Body of pancreas (tissue), 4 donors: ENCODE measurements at regions not wholly inside any gene's neighbourhood (a gene's known extent, or its start where the extent isn't known, plus 50 kb on each side); places are given as distances from the start of the nearest gene placed in this dataset.

Experiments
- ATAC-seq: fragments of 150-250 bp; one replicate; pipeline ENCODE4 v1.9.1; 2016
- DNase-seq, 4 donors: peaks; one replicate each; pipeline ENCODE4 v3.0.0-alpha.2; 2019
- H3K27ac ChIP-seq, 4 donors: fragments of 200-600 bp; sonication (generic); 1 replicate in 3 of 4; 2 replicates in 1 of 4; pipeline versions ENCODE4 v1.5.1 to v1.6.1; 2016 to 2019; ENCODE audit warnings: mild to moderate bottlenecking in 1 of 4, mixed read lengths in 1 of 4, moderate library complexity in 1 of 4
- H3K27me3 ChIP-seq, 2 donors: fragments of 200-600 bp; sonication (generic); one replicate each; pipeline ENCODE4 v1.6.0; 2016; ENCODE audit warnings: mild to moderate bottlenecking in 1 of 2
- H3K36me3 ChIP-seq, 2 donors: fragments of 200-600 bp; sonication (generic); replicated peaks in 1 of 2; 2 replicates each; pipeline ENCODE4 v1.5.1; 2016; ENCODE audit warnings: low read depth in 2 of 2; ENCODE audit not compliant: insufficient read depth in 1 of 2
- H3K4me1 ChIP-seq: fragments of 200-600 bp; sonication (generic); one replicate; pipeline ENCODE4 v1.6.0; 2016
- H3K4me3 ChIP-seq, 2 donors: fragments of 200-600 bp; sonication (generic); 1 replicate in 1 of 2; 2 replicates in 1 of 2; pipeline ENCODE4 v1.5.1; 2016 to 2019
- H3K9me3 ChIP-seq, 3 donors: fragments of 200-600 bp; sonication (generic); 1 replicate in 2 of 3; 2 replicates in 1 of 3; pipeline ENCODE4 v1.5.1; 2016
- POLR2A ChIP-seq, 3 donors: fragments of 450-650 bp; IDR thresholded peaks; one replicate each; pipeline ENCODE4 v1.6.1; 2016; ENCODE audit warnings: antibody characterized with exemption in 3 of 3, mild to moderate bottlenecking in 2 of 3
- WGBS, 2 donors: methylation state at CpG; one replicate each; pipeline ENCODE4 v1.1.5; 2017; 5-methylcytosine and 5-hydroxymethylcytosine counted together
- intact Hi-C: fragments of 100-400 bp; cut with DNase I; formaldehyde crosslinking; loops from one replicate; pipeline ENCODE4 v1.15.1; 2023
- TF ChIP-seq, protein P1 (sequence below), 7 experiments: fragments of 450-650 bp in 4 of 7; fragments of 200-600 bp in 3 of 7; sonication (generic) in 3 of 7; IDR thresholded peaks; one replicate each; pipeline ENCODE4 v1.5.1; 2016 to 2019; ENCODE audit warnings: antibody characterized with exemption in 7 of 7

DNA sequence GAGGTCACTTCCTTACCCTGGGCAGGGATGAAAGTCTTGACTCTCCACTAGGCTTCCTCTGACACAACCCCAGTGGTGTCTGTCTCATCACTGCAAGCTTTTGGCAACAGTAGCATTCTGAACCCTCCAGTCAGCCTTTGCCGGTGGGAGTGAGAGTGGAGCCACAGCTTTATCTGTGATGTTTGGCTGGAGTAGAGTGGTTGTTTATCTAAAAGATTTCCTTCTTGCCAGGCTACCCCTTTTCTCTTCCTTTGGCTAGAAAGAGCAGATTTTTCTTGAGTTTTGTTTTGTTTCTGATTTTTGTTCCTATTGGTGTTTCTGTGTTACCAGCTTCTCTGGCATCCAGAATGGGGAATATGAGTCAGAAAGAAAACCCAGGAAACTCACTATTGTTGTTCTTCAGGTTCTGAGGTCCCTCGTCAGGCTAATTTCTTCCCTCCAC is 98.9 kb upstream of the KIF5B start:
- no peak overlapping the region for H3K27ac ChIP-seq

DNA sequence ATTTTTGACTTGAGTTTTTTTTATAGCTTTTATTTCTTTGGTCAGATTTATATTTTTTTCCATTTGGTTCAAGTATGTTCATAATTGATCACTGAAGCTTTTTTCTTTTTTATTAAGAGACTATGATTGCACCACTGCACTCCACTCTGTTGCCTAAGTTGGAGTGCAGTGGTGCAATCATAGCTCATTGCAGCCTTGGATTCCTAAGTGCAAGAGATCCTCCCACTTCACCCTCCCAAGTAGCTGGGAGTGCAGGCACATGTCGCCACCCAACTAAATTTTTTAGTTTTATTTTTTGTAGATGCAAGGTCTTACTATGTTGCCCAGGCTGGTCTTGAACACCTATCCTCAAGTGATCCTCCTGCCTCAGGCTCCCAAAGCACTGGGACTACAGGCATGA is 97.7 kb upstream of the KIF5B start:
- no peak overlapping the region for H3K4me3 ChIP-seq
- WGBS, 2 donors: 89 to 100% methylated on average over 1 of the region's 1 CpG
- no peaks in the 10 kb centered on the region for H3K27me3 ChIP-seq
- no peaks in the 10 kb centered on the region for H3K9me3 ChIP-seq
- H3K4me1 ChIP-seq: peaks cover 25% of the 10 kb centered on the region
- ATAC-seq: no peak
- TF ChIP-seq, protein P1, sequence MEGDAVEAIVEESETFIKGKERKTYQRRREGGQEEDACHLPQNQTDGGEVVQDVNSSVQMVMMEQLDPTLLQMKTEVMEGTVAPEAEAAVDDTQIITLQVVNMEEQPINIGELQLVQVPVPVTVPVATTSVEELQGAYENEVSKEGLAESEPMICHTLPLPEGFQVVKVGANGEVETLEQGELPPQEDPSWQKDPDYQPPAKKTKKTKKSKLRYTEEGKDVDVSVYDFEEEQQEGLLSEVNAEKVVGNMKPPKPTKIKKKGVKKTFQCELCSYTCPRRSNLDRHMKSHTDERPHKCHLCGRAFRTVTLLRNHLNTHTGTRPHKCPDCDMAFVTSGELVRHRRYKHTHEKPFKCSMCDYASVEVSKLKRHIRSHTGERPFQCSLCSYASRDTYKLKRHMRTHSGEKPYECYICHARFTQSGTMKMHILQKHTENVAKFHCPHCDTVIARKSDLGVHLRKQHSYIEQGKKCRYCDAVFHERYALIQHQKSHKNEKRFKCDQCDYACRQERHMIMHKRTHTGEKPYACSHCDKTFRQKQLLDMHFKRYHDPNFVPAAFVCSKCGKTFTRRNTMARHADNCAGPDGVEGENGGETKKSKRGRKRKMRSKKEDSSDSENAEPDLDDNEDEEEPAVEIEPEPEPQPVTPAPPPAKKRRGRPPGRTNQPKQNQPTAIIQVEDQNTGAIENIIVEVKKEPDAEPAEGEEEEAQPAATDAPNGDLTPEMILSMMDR (IDR thresholded peaks at IDR 0.05): no peak
- no peak for TF ChIP-seq POLR2A (IDR thresholded peaks at IDR 0.05)
- no peaks in the 10 kb centered on the region for H3K36me3 ChIP-seq
- no peak overlapping the region for H3K27ac ChIP-seq
- no peak for DNase-seq
- intact Hi-C loops: no loop called here

More for the DNA sequence above, 98.9 kb upstream of the KIF5B start:
- H3K36me3 ChIP-seq: no peaks in the 10 kb centered on the region
- 57 to 65% methylated on average over 2 of the region's 2 CpGs for WGBS, 2 donors
- no peaks in the 10 kb centered on the region for H3K9me3 ChIP-seq
- no peak overlapping the region for H3K4me3 ChIP-seq
- TF ChIP-seq POLR2A (IDR thresholded peaks at IDR 0.05): no peak
- TF ChIP-seq, protein P1 (IDR thresholded peaks at IDR 0.05): no peak
- H3K27me3 ChIP-seq: no peaks in the 10 kb centered on the region
- peaks cover 14% of the 10 kb centered on the region for H3K4me1 ChIP-seq
- intact Hi-C loops: no loop called here
- DNase-seq (no peak), ATAC-seq (no peak)

DNA sequence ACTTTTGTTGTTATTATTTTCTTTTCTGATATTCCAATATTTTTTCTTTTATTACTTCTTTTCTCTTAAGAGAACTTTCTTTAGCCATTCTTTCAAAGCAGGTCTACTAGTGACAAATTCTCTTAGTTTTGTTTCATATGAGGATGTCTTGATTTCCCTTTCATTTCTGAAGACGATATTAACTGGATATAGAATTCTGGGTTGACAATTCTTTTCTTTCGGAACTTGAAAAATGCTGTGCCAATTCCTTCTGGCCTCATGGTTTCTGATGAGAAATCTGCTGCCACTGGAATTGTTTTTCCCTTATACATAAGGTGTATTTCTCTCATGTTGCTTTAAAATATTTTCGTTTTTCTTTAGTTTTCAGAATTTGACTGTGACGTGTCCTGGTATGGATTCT is 97.0 kb upstream of the KIF5B start:
- WGBS, 2 donors: 66 to 89% methylated on average over 4 of the region's 4 CpGs
- H3K4me1 ChIP-seq: peaks cover 29% of the 10 kb centered on the region
- no peak overlapping the region for H3K4me3 ChIP-seq
- H3K27ac ChIP-seq: no peak overlapping the region
- no peaks in the 10 kb centered on the region for H3K27me3 ChIP-seq
- ATAC-seq: no peak
- DNase-seq: no peak
- H3K36me3 ChIP-seq: no peaks in the 10 kb centered on the region
- TF ChIP-seq POLR2A (IDR thresholded peaks at IDR 0.05): no peak
- TF ChIP-seq, protein P1 (IDR thresholded peaks at IDR 0.05): no peak
- intact Hi-C loops: no loop called here
- H3K9me3 ChIP-seq: no peaks in the 10 kb centered on the region

DNA sequence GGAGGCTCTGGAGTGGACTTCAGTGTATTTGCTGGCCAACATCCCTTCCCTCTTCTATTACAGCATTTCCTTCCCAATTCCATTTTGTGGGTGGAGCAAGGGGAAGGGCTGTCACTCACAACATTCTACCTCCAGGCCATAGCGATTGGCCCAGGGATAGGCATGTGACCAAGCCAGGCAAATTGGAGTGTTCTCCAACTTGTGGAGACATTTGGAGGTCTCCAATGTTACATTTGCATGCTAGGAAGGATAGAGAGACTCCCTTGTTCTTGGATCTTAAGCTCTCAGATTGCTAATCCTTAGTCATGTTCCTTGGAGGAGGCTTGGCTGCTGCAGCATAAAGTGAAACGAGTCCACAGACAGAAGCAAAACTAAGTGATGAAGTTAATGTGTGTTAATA is 95.6 kb upstream of the KIF5B start:
- no peak for ATAC-seq
- H3K4me3 ChIP-seq: no peak overlapping the region

More for the DNA sequence above, 95.6 kb upstream of the KIF5B start:
- intact Hi-C loops: no loop called here
- no peaks in the 10 kb centered on the region for H3K36me3 ChIP-seq
- H3K27me3 ChIP-seq: no peaks in the 10 kb centered on the region
- WGBS, 2 donors: 86 to 97% methylated on average over 2 of the region's 2 CpGs
- no peak for DNase-seq
- H3K27ac ChIP-seq: no peak overlapping the region
- H3K4me1 ChIP-seq: peaks cover 29% of the 10 kb centered on the region
- no peaks in the 10 kb centered on the region for H3K9me3 ChIP-seq
- TF ChIP-seq, protein P1 (IDR thresholded peaks at IDR 0.05): no peak
- TF ChIP-seq POLR2A (IDR thresholded peaks at IDR 0.05): no peak
